ENCODE measurements at regions not wholly inside any gene's neighbourhood (a gene's known extent, or its start where the extent isn't known, plus 50 kb on each side); places are given as distances from the start of the nearest gene placed in this dataset.

- no peak for DNase-seq (ENCODE audit: low read depth)
Measured at GRCh38 chr5:34597034-34598027, 58.8 kb upstream of the RAI14 start.

DNA sequence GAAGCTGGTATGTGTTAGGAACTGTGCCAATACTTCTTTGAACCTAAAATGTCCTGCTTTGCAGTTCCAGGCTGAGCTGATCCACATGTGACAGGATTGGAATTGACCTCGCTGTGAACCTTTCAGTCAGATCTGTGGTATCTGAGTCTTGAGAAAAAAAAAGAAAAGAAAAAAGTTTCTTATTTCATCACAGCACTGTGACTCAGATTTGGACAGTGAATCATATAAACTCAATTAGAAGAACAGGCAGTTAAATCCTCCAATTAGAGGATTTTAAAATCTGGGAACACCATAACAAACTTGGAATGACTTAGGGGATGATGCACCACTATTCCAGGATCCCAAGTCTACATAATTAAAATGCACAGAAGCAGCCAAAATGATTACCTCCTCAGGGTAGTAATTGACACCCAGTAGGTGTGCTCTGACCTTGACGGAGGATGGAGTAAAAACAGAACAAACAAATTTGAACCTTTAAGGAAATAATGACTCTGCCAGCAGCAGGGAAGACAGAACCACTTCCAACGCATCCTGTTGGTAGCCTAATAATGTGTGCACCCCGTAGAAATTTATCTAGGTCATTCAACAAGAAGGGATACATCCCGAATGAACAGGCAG lies 57.8 kb upstream of the RAI14 start:
- DNase-seq (ENCODE audit: low read depth): peak; percentile 89

DNA sequence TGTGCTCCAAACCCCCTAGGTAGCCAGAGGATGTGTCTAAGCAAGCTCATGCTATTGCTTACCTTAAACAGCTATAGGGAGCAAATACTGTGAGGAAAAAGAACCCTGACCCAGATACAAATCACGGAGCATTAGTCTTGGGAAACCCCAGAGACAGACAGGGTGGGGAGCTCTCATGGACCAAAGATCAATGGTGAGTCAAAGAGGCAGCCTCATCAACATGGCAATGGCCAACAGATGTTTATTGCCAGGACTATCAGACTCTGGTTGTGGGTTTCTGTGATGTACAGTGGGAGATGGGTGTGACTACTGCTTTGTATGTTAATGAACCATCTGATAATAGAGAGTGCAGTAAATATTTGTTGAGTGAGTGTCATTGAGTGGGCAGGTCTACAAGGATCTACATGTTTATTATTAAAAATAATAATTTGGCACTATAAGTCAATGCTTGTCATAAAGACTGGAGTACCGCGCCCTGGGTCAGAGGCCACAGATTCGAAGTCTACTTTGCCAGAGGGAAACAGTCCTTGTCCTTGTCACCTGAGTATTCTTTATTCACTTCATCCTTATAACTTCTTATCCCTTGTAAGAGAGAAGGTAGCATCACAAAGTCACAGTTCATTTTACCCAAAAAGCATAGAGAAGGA lies 56.5 kb upstream of the RAI14 start:
- no peak for DNase-seq (ENCODE audit: low read depth)

DNA sequence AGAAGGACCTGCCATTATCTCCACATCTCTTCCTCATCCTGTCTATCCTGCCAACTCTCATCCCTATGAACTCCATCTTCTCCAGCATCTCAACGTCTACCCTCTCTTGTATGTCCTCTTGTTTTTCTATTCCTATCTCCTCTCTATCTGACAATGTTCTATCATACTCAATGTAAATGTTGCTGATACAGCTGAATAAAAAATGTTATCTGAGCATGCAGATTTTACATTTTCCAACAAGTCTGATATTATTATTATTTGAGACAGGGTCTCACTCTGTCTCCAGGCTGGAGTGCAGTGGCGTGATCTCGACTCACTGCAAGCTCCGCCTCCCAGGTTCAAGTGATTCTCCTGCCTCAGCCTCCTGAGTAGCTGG lies 56.0 kb upstream of the RAI14 start:
- no peak for DNase-seq (ENCODE audit: low read depth)

DNA sequence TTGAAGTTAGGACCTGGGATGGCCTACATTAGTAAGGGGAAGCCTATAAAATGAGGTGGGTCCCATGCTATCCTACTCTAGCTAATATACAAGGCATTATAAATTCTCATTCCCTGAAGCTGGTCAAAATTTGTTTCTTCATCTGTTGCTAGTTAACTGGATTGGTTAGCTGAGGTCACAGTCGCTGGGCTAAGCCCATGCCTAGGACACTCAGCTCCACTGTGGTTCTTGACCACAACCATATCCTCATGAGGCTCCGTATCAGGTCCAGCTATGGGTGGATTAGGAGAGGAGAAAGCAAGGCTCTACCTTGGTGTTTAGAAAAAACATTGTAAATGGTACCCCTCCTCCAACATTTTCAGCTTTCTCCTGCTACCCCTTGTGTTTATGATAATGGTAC lies 52.8 kb upstream of the RAI14 start:
- no peak for DNase-seq (ENCODE audit: low read depth)

GRCh38 chr5:34604119-34604675 lies 51.9 kb upstream of the RAI14 start:
- no peak for DNase-seq (ENCODE audit: low read depth)

DNA sequence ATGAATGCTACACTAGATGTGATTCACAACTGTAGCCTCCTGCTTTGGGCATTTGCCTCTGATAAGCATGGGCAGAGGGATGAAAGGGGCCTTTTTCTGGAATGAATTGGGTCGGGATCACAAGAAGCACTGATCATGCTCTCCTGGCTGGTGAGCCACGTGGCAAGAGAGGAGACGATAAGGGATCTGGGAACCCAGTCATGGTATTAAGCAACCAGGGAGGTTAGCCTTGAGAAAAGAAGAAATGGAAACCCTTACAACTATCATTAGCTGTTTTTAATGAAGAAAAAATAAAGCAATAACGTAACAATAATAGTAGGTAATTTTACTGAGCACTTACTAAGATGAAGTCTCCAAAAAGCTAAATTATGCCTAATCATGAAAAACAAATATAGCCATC lies 50.0 kb upstream of the RAI14 start:
- no peak for DNase-seq (ENCODE audit: low read depth)

Data from GM04503 (cell line).